Lung (tissue), 11 donors: ENCODE measurements at regions not wholly inside any gene's neighbourhood (a gene's known extent, or its start where the extent isn't known, plus 50 kb on each side); places are given as distances from the start of the nearest gene placed in this dataset.
A peak's percentile ranks its signal among the peaks of the same experiment; 100 is the strongest.

Experiments used
- ATAC-seq: fragments of 200-7000 bp; cut with Tn5 transposase; one replicate; pipeline ENCODE4 v1.9.1; 2020; ENCODE audit warnings: moderate number of reproducible peaks; ENCODE audit not compliant: insufficient read depth, low FRiP score
- DNase-seq, 3 donors: peaks; one replicate each; pipeline ENCODE4 v3.0.0-alpha.2; 2013 to 2017
- H3K27ac ChIP-seq, 2 donors: one replicate each; pipeline ENCODE4 v1.5.1; 2013; ENCODE audit warnings: mild to moderate bottlenecking in 2 of 2, moderate library complexity in 2 of 2, control low read depth in 1 of 2, inconsistent platforms in 1 of 2, low read depth in 1 of 2, low read length in 1 of 2
- H3K27me3 ChIP-seq, 3 donors: one replicate each; pipeline ENCODE4 v1.5.1; 2013; ENCODE audit warnings: low read length in 2 of 3; ENCODE audit not compliant: control insufficient read depth in 3 of 3, insufficient read depth in 3 of 3
- H3K36me3 ChIP-seq, 4 donors: one replicate each; pipeline ENCODE4 v1.5.1; 2013; ENCODE audit warnings: low read length in 4 of 4, mild to moderate bottlenecking in 1 of 4, moderate library complexity in 1 of 4; ENCODE audit not compliant: control insufficient read depth in 4 of 4, insufficient read depth in 4 of 4
- H3K4me1 ChIP-seq, 5 donors: one replicate each; pipeline ENCODE4 v1.5.1; 2013; ENCODE audit warnings: low read length in 5 of 5, mild to moderate bottlenecking in 2 of 5, moderate library complexity in 1 of 5; ENCODE audit not compliant: control insufficient read depth in 5 of 5, insufficient read depth in 5 of 5
- H3K4me3 ChIP-seq: one replicate; pipeline ENCODE4 v1.5.1; 2013; ENCODE audit warnings: mild to moderate bottlenecking, control low read depth, moderate library complexity
- H3K9ac ChIP-seq, 2 donors: one replicate each; pipeline ENCODE4 v1.5.1; 2013; ENCODE audit warnings: low read length in 2 of 2, control low read depth in 1 of 2; ENCODE audit not compliant: insufficient read depth in 1 of 2
- H3K9me3 ChIP-seq, 4 donors: one replicate each; pipeline ENCODE4 v1.5.1; 2013; ENCODE audit warnings: low read length in 3 of 4, mild to moderate bottlenecking in 1 of 4, moderate library complexity in 1 of 4; ENCODE audit not compliant: control insufficient read depth in 4 of 4, insufficient read depth in 3 of 4
- WGBS, 2 donors: extraction: QIAGEN DNeasy Blood & Tissue Kit; methylation state at CpG; one replicate each; pipeline ENCODE4 v1.1.7; 2013; 5-methylcytosine and 5-hydroxymethylcytosine counted together
- TF ChIP-seq, protein P1 (sequence below): IDR thresholded peaks from 2 replicates; pipeline ENCODE4 v1.5.1; 2012; ENCODE audit warnings: mild to moderate bottlenecking; ENCODE audit errors: control extremely low read depth, extremely low read depth
- donor health status: control.
- donor health status: control.
- donor health status: Bipolar disorder and iron deficiency.
- donor health status: healthy.
- donor health status: DM: yes; HTN: yes; CAD: no.

DNA sequence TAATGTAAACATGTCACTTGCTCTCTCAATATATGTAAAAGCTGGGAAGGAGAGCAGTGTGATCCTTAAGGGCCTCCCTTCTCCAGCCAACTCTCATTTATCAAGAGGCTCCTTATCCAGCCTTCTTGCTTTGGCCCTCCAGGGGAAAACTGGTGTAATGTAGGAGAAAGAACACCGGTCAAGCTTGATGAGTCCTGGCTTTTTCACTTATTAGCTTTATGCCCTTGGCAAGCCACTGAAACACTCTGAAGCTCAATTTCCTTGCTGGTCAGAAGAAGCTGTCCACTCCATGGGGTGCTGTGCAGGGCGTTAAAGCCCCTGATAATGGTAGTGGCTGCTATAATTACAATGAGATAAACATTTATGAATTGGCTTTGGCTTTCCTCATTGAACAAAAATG is 251.2 kb upstream of the RBBP8 start:
- H3K9ac ChIP-seq = no peak overlapping the region
- H3K36me3 ChIP-seq = no peaks in the 10 kb centered on the region
- 31 to 40% methylated on average over 2 of the region's 2 CpGs for WGBS, 2 donors
- no peak overlapping the region for H3K27ac ChIP-seq
- H3K4me1 ChIP-seq = peaks cover 0 to 40% (median 10%) of the 10 kb centered on the region in 5 donors
- no peaks in the 10 kb centered on the region for H3K27me3 ChIP-seq
- no peak overlapping the region for H3K4me3 ChIP-seq
- DNase-seq (peak in 2 of 3 donors; percentile 64 to 73), ATAC-seq (no peak)
- TF ChIP-seq, protein P1, sequence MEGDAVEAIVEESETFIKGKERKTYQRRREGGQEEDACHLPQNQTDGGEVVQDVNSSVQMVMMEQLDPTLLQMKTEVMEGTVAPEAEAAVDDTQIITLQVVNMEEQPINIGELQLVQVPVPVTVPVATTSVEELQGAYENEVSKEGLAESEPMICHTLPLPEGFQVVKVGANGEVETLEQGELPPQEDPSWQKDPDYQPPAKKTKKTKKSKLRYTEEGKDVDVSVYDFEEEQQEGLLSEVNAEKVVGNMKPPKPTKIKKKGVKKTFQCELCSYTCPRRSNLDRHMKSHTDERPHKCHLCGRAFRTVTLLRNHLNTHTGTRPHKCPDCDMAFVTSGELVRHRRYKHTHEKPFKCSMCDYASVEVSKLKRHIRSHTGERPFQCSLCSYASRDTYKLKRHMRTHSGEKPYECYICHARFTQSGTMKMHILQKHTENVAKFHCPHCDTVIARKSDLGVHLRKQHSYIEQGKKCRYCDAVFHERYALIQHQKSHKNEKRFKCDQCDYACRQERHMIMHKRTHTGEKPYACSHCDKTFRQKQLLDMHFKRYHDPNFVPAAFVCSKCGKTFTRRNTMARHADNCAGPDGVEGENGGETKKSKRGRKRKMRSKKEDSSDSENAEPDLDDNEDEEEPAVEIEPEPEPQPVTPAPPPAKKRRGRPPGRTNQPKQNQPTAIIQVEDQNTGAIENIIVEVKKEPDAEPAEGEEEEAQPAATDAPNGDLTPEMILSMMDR = no peak
- H3K9me3 ChIP-seq = no peaks in the 10 kb centered on the region

DNA sequence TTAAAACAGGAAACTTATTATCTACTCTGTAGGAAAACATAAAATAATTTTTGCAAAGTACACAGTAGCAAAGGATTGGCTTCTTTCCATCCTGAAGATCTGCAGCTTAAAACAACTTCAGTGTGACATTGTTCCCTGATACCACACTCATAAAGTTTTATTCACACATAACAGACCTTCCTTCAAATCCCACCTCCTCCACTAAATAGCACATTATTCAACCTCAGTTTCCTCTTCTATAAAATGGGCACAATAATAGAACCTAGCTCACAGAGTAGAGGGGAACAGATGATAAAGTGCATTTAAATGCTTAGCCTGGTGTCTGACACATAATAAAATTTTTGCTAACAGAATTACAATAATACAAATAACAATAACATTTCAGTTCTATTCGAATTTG is 250.4 kb upstream of the RBBP8 start:
- DNase-seq (no peak), ATAC-seq (no peak)
- Histone ChIP-seq H3K4me3 (no peak overlapping the region), H3K9me3 (peaks cover 0 to under 1% (median 0%) of the 10 kb centered on the region in 4 donors), H3K27me3 (no peaks in the 10 kb centered on the region), H3K36me3 (no peaks in the 10 kb centered on the region), H3K4me1 (peaks cover 0 to 40% (median 10%) of the 10 kb centered on the region in 5 donors), H3K9ac (no peak overlapping the region), H3K27ac (no peak overlapping the region)
- 47 to 54% methylated on average over 1 of the region's 1 CpG for WGBS, 2 donors
- TF ChIP-seq, protein P1 = no peak

DNA sequence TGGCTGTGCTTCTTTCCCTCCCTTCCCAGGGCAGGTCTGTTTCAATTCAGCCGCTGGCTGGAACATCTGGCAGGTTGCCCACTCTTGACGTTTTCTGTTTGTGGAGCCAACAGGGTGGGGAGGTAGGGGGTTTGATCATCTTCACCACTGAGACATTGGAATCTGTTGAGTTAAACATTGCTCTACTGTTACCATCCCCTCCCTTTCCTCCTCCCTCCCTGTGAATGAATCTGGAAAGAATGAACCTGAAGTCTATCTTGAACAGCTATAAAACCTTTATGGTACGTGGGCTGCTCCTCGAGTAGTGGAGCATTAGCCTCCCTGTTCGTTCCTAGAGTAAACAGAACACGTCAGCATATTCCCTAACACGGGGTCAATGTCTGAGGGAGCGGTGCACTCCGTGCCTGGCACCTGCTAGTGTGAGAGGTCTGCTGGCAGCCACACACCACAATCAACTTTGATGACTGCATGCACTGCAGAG is 249.9 kb upstream of the RBBP8 start:
- no peak overlapping the region for H3K27ac ChIP-seq
- WGBS, 2 donors = 31 to 62% methylated on average over 9 of the region's 9 CpGs
- peaks cover 0 to 40% (median 10%) of the 10 kb centered on the region in 5 donors for H3K4me1 ChIP-seq
- ATAC-seq (peak; percentile 48), DNase-seq (peak; percentile 92 to 95 (median 94))
- no peaks in the 10 kb centered on the region for H3K27me3 ChIP-seq
- TF ChIP-seq, protein P1 = no peak
- no peak overlapping the region for H3K9ac ChIP-seq
- no peak overlapping the region for H3K4me3 ChIP-seq
- no peaks in the 10 kb centered on the region for H3K36me3 ChIP-seq
- peaks cover 0 to 2% (median 0%) of the 10 kb centered on the region in 4 donors for H3K9me3 ChIP-seq

DNA sequence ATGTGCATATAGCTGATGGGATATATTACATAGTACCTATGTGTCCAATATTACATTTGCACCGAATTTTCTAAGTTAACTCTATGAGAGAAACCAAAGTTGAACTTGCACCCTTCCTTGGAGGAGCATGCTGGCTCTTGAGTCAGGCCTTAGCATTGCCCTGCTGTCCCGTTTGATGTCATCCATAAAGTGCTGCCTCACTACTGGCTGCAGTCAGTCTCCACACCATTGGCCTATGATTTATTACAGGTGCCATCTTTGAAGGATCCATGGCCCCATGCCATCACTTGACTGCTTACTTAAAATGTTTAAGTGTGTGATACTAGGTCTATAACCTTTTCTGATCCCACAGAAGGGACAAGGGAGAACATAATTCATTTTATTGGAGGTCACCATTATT is 249.3 kb upstream of the RBBP8 start:
- TF ChIP-seq, protein P1 = no peak
- ATAC-seq (no peak), DNase-seq (no peak)
- H3K36me3 ChIP-seq = no peaks in the 10 kb centered on the region
- peaks cover 0 to 2% (median 0%) of the 10 kb centered on the region in 4 donors for H3K9me3 ChIP-seq
- H3K27me3 ChIP-seq = no peaks in the 10 kb centered on the region
- no peak overlapping the region for H3K4me3 ChIP-seq
- 81 to 93% methylated on average over 2 of the region's 2 CpGs for WGBS, 2 donors
- peaks cover 0 to 40% (median 10%) of the 10 kb centered on the region in 5 donors for H3K4me1 ChIP-seq
- no peak overlapping the region for H3K9ac ChIP-seq
- no peak overlapping the region for H3K27ac ChIP-seq
